CD8-positive, alpha-beta memory T cell (primary cell): ENCODE measurements at regions not wholly inside any gene's neighbourhood (a gene's known extent, or its start where the extent isn't known, plus 50 kb on each side); places are given as distances from the start of the nearest gene placed in this dataset.

Source experiments
- CTCF ChIA-PET: fragments of 350-600 bp; sonication (Branson Sonifier 250); formaldehyde crosslinking; loops from one replicate; lab custom pipeline; 2021; ENCODE audit warnings: antibody characterized with exemption; lab: Charles Lee
- POLR2A ChIA-PET: fragments of 350-600 bp; sonication (Branson Sonifier 250); formaldehyde crosslinking; loops from one replicate; lab custom pipeline; 2021; ENCODE audit warnings: antibody characterized with exemption; lab: Charles Lee
- DNase-seq, 5 donors: peaks; one replicate each; pipeline versions ENCODE4 v3.0.0 to v3.0.0-alpha.2; 2020 to 2022; ENCODE audit warnings: mixed read lengths in 1 of 5
- H3K27ac ChIP-seq: one replicate; pipeline ENCODE4 v1.7.0; 2013; ENCODE audit warnings: low read depth, mild to moderate bottlenecking, low read length, moderate library complexity
- H3K27me3 ChIP-seq: 2 replicates; pipeline ENCODE4 v1.7.0; 2013; ENCODE audit warnings: low read length, mild to moderate bottlenecking; ENCODE audit not compliant: insufficient read depth, poor library complexity, severe bottlenecking
- H3K36me3 ChIP-seq: 2 replicates; pipeline ENCODE4 v1.7.0; 2013; ENCODE audit warnings: mild to moderate bottlenecking, low read length, moderate library complexity; ENCODE audit not compliant: insufficient read depth
- H3K4me1 ChIP-seq: 2 replicates; pipeline ENCODE4 v1.7.0; 2013; ENCODE audit warnings: mild to moderate bottlenecking, low read length, moderate library complexity; ENCODE audit not compliant: insufficient read depth
- H3K4me3 ChIP-seq: 2 replicates; pipeline ENCODE4 v1.7.0; 2013; ENCODE audit warnings: mild to moderate bottlenecking, low read length
- H3K9me3 ChIP-seq: 2 replicates; pipeline ENCODE4 v1.7.0; 2013; ENCODE audit warnings: mild to moderate bottlenecking, low read length
- H3K27ac Mint-ChIP-seq, 8 donors: one replicate each; pipeline ENCODE4 v1.8.0; 2020 to 2021; ENCODE audit warnings: mixed read lengths in 8 of 8, mild to moderate bottlenecking in 6 of 8, inconsistent platforms in 3 of 8, moderate library complexity in 3 of 8
- H3K27me3 Mint-ChIP-seq, 2 donors: one replicate each; pipeline ENCODE4 v1.8.0; 2020 to 2021; ENCODE audit warnings: mixed read lengths in 2 of 2, mild to moderate bottlenecking in 1 of 2, moderate library complexity in 1 of 2
- H3K36me3 Mint-ChIP-seq, 3 donors: one replicate each; pipeline ENCODE4 v1.8.0; 2020 to 2021; ENCODE audit warnings: mixed read lengths in 3 of 3, inconsistent platforms in 1 of 3, mild to moderate bottlenecking in 1 of 3
- H3K4me1 Mint-ChIP-seq, 3 donors: one replicate each; pipeline ENCODE4 v1.8.0; 2020 to 2021; ENCODE audit warnings: mixed read lengths in 3 of 3, inconsistent platforms in 1 of 3, mild to moderate bottlenecking in 1 of 3
- H3K4me3 Mint-ChIP-seq, 7 donors: one replicate each; pipeline ENCODE4 v1.8.0; 2020 to 2021; ENCODE audit warnings: mixed read lengths in 7 of 7, mild to moderate bottlenecking in 6 of 7, moderate library complexity in 4 of 7, inconsistent platforms in 2 of 7
- H3K9me3 Mint-ChIP-seq, 5 donors: one replicate each; pipeline ENCODE4 v1.8.0; 2020 to 2022; ENCODE audit warnings: mixed read lengths in 5 of 5, mild to moderate bottlenecking in 3 of 5, moderate library complexity in 2 of 5, inconsistent platforms in 1 of 5

DNA sequence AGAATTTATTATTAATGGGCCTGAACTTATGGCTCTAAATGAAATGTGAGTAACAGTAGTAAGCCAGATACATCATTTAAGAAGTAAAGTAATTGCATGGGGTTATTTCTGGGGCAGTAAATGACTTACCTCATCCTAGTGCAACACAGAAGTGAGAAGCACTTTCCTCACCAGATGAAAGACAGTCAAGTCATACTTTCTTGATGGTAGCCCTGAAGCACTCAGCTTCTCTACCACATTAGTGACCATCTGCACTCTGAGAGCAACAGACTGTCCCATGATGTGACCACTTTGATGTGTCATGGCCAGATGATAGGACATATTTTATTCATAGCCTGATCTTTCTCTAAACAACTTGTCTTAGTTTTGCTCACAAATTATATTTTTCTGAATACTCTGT is 369.5 kb upstream of the PHF14 start:
- H3K36me3 Mint-ChIP-seq, result no peaks in the 10 kb centered on the region
- no peak overlapping the region for H3K4me3 ChIP-seq
- H3K27me3 ChIP-seq, result no peaks in the 10 kb centered on the region
- no peaks in the 10 kb centered on the region for H3K9me3 ChIP-seq
- no peaks in the 10 kb centered on the region for H3K36me3 ChIP-seq
- H3K27ac Mint-ChIP-seq, result no peak overlapping the region
- DNase-seq, result no peak
- H3K4me1 Mint-ChIP-seq, result no peaks in the 10 kb centered on the region
- peaks cover 0 to 3% (median 0%) of the 10 kb centered on the region in 5 donors for H3K9me3 Mint-ChIP-seq
- no peaks in the 10 kb centered on the region for H3K27me3 Mint-ChIP-seq
- no peak overlapping the region for H3K4me3 Mint-ChIP-seq
- ChIA-PET POLR2A (no interaction called here), CTCF (no interaction called here)
- no peaks in the 10 kb centered on the region for H3K4me1 ChIP-seq
- no peak overlapping the region for H3K27ac ChIP-seq

DNA sequence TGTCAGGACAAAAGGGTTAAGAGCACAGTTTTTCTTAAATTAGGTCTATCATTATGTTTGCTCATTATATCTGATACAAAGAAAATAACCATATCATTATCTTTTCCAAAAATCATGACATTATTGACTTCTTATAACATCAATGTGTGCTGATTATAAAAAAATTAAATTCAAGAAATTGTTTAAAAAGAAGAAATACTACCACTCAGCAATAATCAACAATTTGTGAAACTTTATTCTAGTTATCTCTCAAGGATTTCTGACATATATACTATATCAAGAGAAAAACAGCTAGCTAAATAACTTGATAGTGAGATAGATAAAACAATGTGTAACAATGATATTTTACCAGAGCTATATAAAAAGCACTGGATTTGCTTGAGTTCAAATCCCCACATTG is 360.7 kb upstream of the PHF14 start:
- H3K4me3 Mint-ChIP-seq, result no peak overlapping the region
- H3K27ac ChIP-seq, result no peak overlapping the region
- H3K9me3 ChIP-seq, result no peaks in the 10 kb centered on the region
- H3K4me1 ChIP-seq, result no peaks in the 10 kb centered on the region
- no peaks in the 10 kb centered on the region for H3K36me3 Mint-ChIP-seq
- H3K27me3 Mint-ChIP-seq, result no peaks in the 10 kb centered on the region
- CTCF ChIA-PET, result interaction anchor here (1.2 kb wide), 1 partner anchor 29 kb away, joined by 3 read pairs; no protein-coding TSS in a partner anchor
- H3K27ac Mint-ChIP-seq, result no peak overlapping the region
- H3K9me3 Mint-ChIP-seq, result peaks cover 0 to 3% (median 0%) of the 10 kb centered on the region in 5 donors
- H3K4me1 Mint-ChIP-seq, result no peaks in the 10 kb centered on the region
- DNase-seq, result no peak
- POLR2A ChIA-PET, result no interaction called here
- no peaks in the 10 kb centered on the region for H3K27me3 ChIP-seq
- no peaks in the 10 kb centered on the region for H3K36me3 ChIP-seq
- H3K4me3 ChIP-seq, result no peak overlapping the region

DNA sequence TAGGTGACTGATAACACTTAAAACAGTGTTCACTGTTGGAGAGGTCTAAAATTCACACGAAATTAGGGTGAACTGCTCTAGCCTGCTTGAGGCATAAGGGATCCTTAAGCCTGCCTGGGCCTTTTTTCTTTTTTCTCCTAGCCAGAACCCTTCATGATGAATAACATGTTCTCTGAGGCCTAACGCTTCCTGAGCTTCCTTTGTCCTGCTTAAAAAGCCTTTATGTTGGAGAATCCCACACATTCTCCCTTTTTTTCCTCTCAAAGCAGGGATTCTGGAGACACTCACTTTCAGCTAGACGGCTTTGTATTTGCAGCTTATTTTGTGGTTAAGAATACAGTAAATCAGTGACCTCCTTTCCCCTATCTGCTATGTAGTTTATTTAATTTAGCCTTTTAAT is 354.7 kb upstream of the PHF14 start:
- H3K9me3 Mint-ChIP-seq, result peaks cover 0 to 6% (median 3%) of the 10 kb centered on the region in 5 donors
- no peaks in the 10 kb centered on the region for H3K4me1 ChIP-seq
- no peaks in the 10 kb centered on the region for H3K36me3 ChIP-seq
- no peaks in the 10 kb centered on the region for H3K36me3 Mint-ChIP-seq
- H3K4me3 ChIP-seq, result no peak overlapping the region
- H3K27ac Mint-ChIP-seq, result no peak overlapping the region
- no peaks in the 10 kb centered on the region for H3K9me3 ChIP-seq
- H3K4me3 Mint-ChIP-seq, result no peak overlapping the region
- H3K27me3 ChIP-seq, result no peaks in the 10 kb centered on the region
- H3K27ac ChIP-seq, result no peak overlapping the region
- CTCF ChIA-PET, result no interaction called here
- POLR2A ChIA-PET, result no interaction called here
- H3K4me1 Mint-ChIP-seq, result no peaks in the 10 kb centered on the region
- DNase-seq, result no peak
- H3K27me3 Mint-ChIP-seq, result no peaks in the 10 kb centered on the region

DNA sequence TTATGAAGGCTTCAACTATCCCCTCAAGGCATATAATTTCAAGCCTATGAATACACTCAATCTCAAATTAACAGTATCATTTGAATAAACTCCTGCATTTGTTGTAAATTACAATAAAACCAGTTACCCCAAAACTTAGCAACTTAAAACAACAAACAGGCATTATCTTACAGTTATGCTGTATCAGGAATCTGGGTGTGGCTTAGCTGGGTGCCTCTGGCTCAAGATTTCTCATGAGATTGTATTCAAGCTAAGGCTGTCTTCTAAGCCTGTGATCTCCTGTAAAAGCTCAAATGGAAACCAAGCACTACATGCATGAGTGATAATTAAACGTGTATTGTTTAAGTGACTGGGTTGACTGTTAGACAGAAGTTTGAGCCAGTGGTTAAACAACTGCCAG is 341.0 kb upstream of the PHF14 start:
- POLR2A ChIA-PET, result no interaction called here
- peaks cover 5 to 13% (median 8%) of the 10 kb centered on the region in 5 donors for H3K9me3 Mint-ChIP-seq
- no peak overlapping the region for H3K27ac ChIP-seq
- peaks cover 0 to 1% of the 10 kb centered on the region in 2 donors for H3K27me3 Mint-ChIP-seq
- H3K4me1 Mint-ChIP-seq, result no peaks in the 10 kb centered on the region
- H3K36me3 Mint-ChIP-seq, result no peaks in the 10 kb centered on the region
- H3K4me3 ChIP-seq, result no peak overlapping the region
- DNase-seq, result no peak
- CTCF ChIA-PET, result no interaction called here
- no peak overlapping the region for H3K27ac Mint-ChIP-seq
- no peaks in the 10 kb centered on the region for H3K4me1 ChIP-seq
- no peaks in the 10 kb centered on the region for H3K36me3 ChIP-seq
- no peaks in the 10 kb centered on the region for H3K9me3 ChIP-seq
- H3K27me3 ChIP-seq, result no peaks in the 10 kb centered on the region
- no peak overlapping the region for H3K4me3 Mint-ChIP-seq

DNA sequence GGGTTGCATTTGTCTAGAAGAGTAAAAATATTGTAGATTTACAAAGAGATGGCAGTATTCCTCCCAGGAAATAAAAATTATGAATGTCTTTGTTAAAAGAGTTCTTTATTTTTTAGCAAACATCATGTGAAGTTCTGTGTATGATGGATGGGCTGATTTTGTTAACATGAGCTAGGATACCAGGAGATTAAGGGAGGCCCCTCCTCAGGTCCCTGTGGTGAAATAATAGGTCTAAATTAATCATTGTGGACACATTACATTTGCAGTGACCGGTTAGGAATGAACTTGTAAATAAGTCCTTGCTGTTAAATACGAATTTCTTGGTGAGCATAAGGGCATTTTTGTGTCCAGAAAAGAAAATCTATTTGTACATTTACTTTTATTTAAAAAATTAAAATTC is 339.4 kb upstream of the PHF14 start:
- Mint-ChIP-seq H3K27ac (no peak overlapping the region), H3K9me3 (peaks cover 5 to 8% (median 7%) of the 10 kb centered on the region in 5 donors), H3K36me3 (no peaks in the 10 kb centered on the region), H3K4me1 (no peaks in the 10 kb centered on the region), H3K27me3 (peaks cover 0 to 1% of the 10 kb centered on the region in 2 donors), H3K4me3 (no peak overlapping the region)
- DNase-seq, result no peak
- Histone ChIP-seq H3K4me1 (no peaks in the 10 kb centered on the region), H3K27me3 (no peaks in the 10 kb centered on the region), H3K36me3 (no peaks in the 10 kb centered on the region), H3K9me3 (no peaks in the 10 kb centered on the region), H3K4me3 (no peak overlapping the region), H3K27ac (no peak overlapping the region)
- CTCF ChIA-PET, result no interaction called here
- POLR2A ChIA-PET, result no interaction called here

DNA sequence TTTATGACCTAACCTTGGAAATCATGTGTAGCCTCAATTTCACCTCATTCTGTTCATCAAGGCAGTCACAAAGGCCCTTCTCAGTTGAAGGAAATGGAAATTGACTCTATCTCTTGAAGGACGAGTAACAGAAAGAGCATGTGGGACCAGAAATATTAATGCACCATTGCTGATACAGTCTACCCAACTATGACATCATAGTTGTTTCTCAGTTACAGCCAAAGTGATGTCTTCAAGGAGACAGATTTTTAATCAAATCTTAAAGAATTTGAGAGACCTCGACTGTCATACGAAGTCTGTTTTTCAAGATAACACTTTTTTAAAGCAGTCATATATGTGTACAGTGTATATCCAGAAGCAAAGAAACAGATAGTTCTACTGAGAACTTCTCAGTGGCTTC is 335.7 kb upstream of the PHF14 start:
- peaks cover 0 to 3% (median 0%) of the 10 kb centered on the region in 5 donors for H3K9me3 Mint-ChIP-seq

DNA sequence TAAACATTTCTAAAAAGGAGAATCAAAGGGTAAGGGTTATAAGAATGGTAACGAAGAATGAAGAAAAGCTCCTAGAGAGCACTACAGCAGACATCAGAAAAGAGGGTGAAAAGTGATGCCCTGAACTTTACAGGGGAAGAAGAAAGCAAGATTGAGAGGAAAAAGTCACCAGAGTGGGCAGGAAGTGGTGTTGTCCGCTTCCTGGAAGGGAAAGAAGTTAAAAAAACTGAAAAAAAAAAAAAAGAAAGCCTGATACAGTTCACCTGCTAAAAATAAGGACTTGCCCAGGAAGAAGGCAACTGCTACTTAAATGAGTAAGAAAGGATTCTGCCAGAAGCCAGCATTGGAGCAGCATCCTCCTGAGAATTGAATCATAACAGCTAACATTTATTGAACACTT is 330.1 kb upstream of the PHF14 start:
- Mint-ChIP-seq H3K27me3 (no peaks in the 10 kb centered on the region), H3K36me3 (no peaks in the 10 kb centered on the region), H3K4me1 (peaks cover 11 to 25% (median 18%) of the 10 kb centered on the region in 3 donors), H3K4me3 (peak overlapping the region in 4 of 7 donors; percentile 7 to 73 (median 34)), H3K9me3 (peaks cover 0 to 4% (median 0%) of the 10 kb centered on the region in 5 donors), H3K27ac (peak overlapping the region in 2 of 8 donors; percentile 4 to 61)
- peak in 1 of 5 donors; percentile 11 for DNase-seq
- Histone ChIP-seq H3K4me3 (no peak overlapping the region), H3K27me3 (no peaks in the 10 kb centered on the region), H3K27ac (no peak overlapping the region), H3K9me3 (no peaks in the 10 kb centered on the region), H3K4me1 (peaks cover 9% of the 10 kb centered on the region), H3K36me3 (no peaks in the 10 kb centered on the region)
- CTCF ChIA-PET, result no interaction called here
- POLR2A ChIA-PET, result no interaction called here

More for the DNA sequence above, 335.7 kb upstream of the PHF14 start:
- no peak for DNase-seq
- Mint-ChIP-seq H3K27me3 (peaks cover 0 to 1% of the 10 kb centered on the region in 2 donors), H3K27ac (no peak overlapping the region), H3K4me3 (no peak overlapping the region), H3K36me3 (no peaks in the 10 kb centered on the region), H3K4me1 (peaks cover 4 to 12% (median 6%) of the 10 kb centered on the region in 3 donors)
- CTCF ChIA-PET, result no interaction called here
- no peaks in the 10 kb centered on the region for H3K36me3 ChIP-seq
- H3K9me3 ChIP-seq, result no peaks in the 10 kb centered on the region
- no peak overlapping the region for H3K4me3 ChIP-seq
- POLR2A ChIA-PET, result no interaction called here
- no peaks in the 10 kb centered on the region for H3K27me3 ChIP-seq
- H3K27ac ChIP-seq, result no peak overlapping the region
- H3K4me1 ChIP-seq, result no peaks in the 10 kb centered on the region

DNA sequence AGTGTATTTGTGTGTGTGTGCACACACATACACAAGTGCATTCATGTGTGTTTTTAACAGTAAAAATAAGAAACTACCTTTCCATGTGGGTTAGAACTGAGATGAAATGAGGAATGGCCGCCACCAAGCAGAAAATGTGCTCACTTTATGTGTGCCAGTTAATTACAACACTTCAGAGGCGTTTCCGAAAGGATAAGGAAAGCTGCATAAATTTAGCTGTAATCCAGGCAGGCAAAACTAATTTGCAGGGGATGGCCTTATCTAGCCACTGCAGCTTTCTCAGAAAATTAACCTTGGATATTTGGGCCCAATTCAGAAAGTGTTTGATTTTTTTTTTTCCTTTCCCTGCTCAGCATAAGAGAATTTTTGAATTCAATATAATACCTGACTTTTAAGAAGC is 328.8 kb upstream of the PHF14 start:
- Mint-ChIP-seq H3K9me3 (peaks cover 0 to 4% (median 0%) of the 10 kb centered on the region in 5 donors), H3K36me3 (no peaks in the 10 kb centered on the region), H3K4me3 (no peak overlapping the region), H3K4me1 (peaks cover 11 to 25% (median 18%) of the 10 kb centered on the region in 3 donors), H3K27ac (no peak overlapping the region), H3K27me3 (no peaks in the 10 kb centered on the region)
- H3K9me3 ChIP-seq, result no peaks in the 10 kb centered on the region
- H3K4me1 ChIP-seq, result peaks cover 9% of the 10 kb centered on the region
- no peak overlapping the region for H3K27ac ChIP-seq
- POLR2A ChIA-PET, result no interaction called here
- H3K27me3 ChIP-seq, result no peaks in the 10 kb centered on the region
- no peak for DNase-seq
- CTCF ChIA-PET, result no interaction called here
- H3K36me3 ChIP-seq, result no peaks in the 10 kb centered on the region
- no peak overlapping the region for H3K4me3 ChIP-seq
